IMR-90 (cell line): ENCODE measurements at regions not wholly inside any gene's neighbourhood (a gene's known extent, or its start where the extent isn't known, plus 50 kb on each side); places are given as distances from the start of the nearest gene placed in this dataset.

Experiments used
- ATAC-seq: fragments of 200-7000 bp; cut with Tn5 transposase; 2 replicates; pipeline ENCODE4 v1.9.1; 2020; ENCODE audit warnings: low read depth, mild to moderate bottlenecking, moderate library complexity
- BruUV-seq: library from RNA; stranded (reverse); fragments of 400-500 nt; replicated peaks from 2 replicates; lab custom pipeline; 2021; lab: Mats Ljungman, UMichigan
- CTCF ChIA-PET: fragments of 300-600 bp; formaldehyde crosslinking; extraction: SDS; loops from one replicate; lab custom pipeline; 2021; ENCODE audit warnings: antibody characterized with exemption; lab: Yijun Ruan, JAX
- POLR2A ChIA-PET: fragments of 300-600 bp; sonication (Branson Sonifier 250); formaldehyde crosslinking; loops from one replicate; lab custom pipeline; 2022; ENCODE audit warnings: antibody characterized with exemption; ENCODE audit not compliant: unreplicated experiment; lab: Charles Lee
- DNase-seq: peaks from one replicate; pipeline ENCODE4 v3.0.0; 2013
- H2AFZ ChIP-seq: replicated peaks from 2 replicates; pipeline ENCODE3; 2013; ENCODE audit warnings: low read length, mild to moderate bottlenecking; ENCODE audit not compliant: poor library complexity
- H2AK5ac ChIP-seq: 2 replicates; pipeline ENCODE4 v1.6.1; 2013; ENCODE audit warnings: low read depth, low read length, inconsistent platforms
- H2AK9ac ChIP-seq: replicated peaks from 2 replicates; pipeline ENCODE3; 2013; ENCODE audit warnings: mild to moderate bottlenecking, low read depth, low read length, moderate library complexity; ENCODE audit not compliant: poor library complexity
- H2BK120ac ChIP-seq: 2 replicates; pipeline ENCODE4 v1.6.1; 2013; ENCODE audit warnings: low read depth, low read length, inconsistent platforms
- H2BK15ac ChIP-seq: 3 replicates; pipeline ENCODE4 v1.6.1; 2013; ENCODE audit warnings: low read depth, low read length, inconsistent platforms
- H2BK20ac ChIP-seq: 2 replicates; pipeline ENCODE4 v1.6.1; 2013; ENCODE audit warnings: low read depth, mild to moderate bottlenecking, inconsistent platforms, low read length, moderate library complexity
- H2BK5ac ChIP-seq: 2 replicates; pipeline ENCODE4 v1.6.1; 2013; ENCODE audit warnings: mild to moderate bottlenecking, low read depth, low read length, inconsistent platforms; ENCODE audit not compliant: poor library complexity, severe bottlenecking
- H3K14ac ChIP-seq: replicated peaks from 2 replicates; pipeline ENCODE4 v1.6.1; 2013; ENCODE audit warnings: low read depth, low read length, inconsistent platforms
- H3K18ac ChIP-seq: 2 replicates; pipeline ENCODE4 v1.6.1; 2013; ENCODE audit warnings: low read depth, low read length, control low read depth
- H3K23ac ChIP-seq: 2 replicates; pipeline ENCODE4 v1.6.1; 2013; ENCODE audit warnings: low read depth, low read length, inconsistent platforms
- H3K27ac ChIP-seq: 2 replicates; pipeline ENCODE4 v1.5.1; 2013; ENCODE audit warnings: mild to moderate bottlenecking, control low read depth, low read length; ENCODE audit not compliant: insufficient read depth
- H3K27me3 ChIP-seq: 2 replicates; pipeline ENCODE4 v1.6.1; 2013; ENCODE audit warnings: low read length; ENCODE audit not compliant: control insufficient read depth, insufficient read depth
- H3K36me3 ChIP-seq: 2 replicates; pipeline ENCODE4 v1.6.1; 2013; ENCODE audit warnings: low read length, mixed read lengths; ENCODE audit not compliant: control insufficient read depth, insufficient read depth
- H3K4ac ChIP-seq: 2 replicates; pipeline ENCODE4 v1.6.1; 2013; ENCODE audit warnings: low read depth, low read length, inconsistent platforms
- H3K4me1 ChIP-seq: 2 replicates; pipeline ENCODE4 v1.6.1; 2013; ENCODE audit warnings: low read length, mixed read lengths; ENCODE audit not compliant: control insufficient read depth, insufficient read depth
- H3K4me2 ChIP-seq: 2 replicates; pipeline ENCODE4 v1.6.1; 2013; ENCODE audit warnings: low read depth, mild to moderate bottlenecking, control low read depth, low read length, moderate library complexity
- H3K4me3 ChIP-seq: 2 replicates; pipeline ENCODE4 v1.5.1; 2013; ENCODE audit warnings: low read depth, mild to moderate bottlenecking, control low read depth, low read length, moderate library complexity; ENCODE audit not compliant: insufficient read depth
- H3K56ac ChIP-seq: 2 replicates; pipeline ENCODE4 v1.6.1; 2013; ENCODE audit warnings: low read length, inconsistent platforms; ENCODE audit not compliant: insufficient read depth; ENCODE audit errors: extremely low read depth
- H3K79me1 ChIP-seq, 2 experiments: 2 replicates each; pipeline ENCODE4 v1.6.1; 2013; ENCODE audit warnings: low read length in 2 of 2, inconsistent platforms in 1 of 2, low read depth in 1 of 2
- H3K9ac ChIP-seq: 2 replicates; pipeline ENCODE4 v1.6.1; 2013; ENCODE audit warnings: low read depth, low read length, control low read depth
- H3K9me1 ChIP-seq: 2 replicates; pipeline ENCODE4 v1.6.1; 2013; ENCODE audit warnings: low read length, inconsistent platforms; ENCODE audit not compliant: insufficient read depth
- H3K9me3 ChIP-seq: 2 replicates; pipeline ENCODE4 v1.6.1; 2013; ENCODE audit warnings: low read length; ENCODE audit not compliant: control insufficient read depth, insufficient read depth
- H4K20me1 ChIP-seq: 2 replicates; pipeline ENCODE4 v1.6.1; 2013; ENCODE audit warnings: low read length, inconsistent platforms; ENCODE audit not compliant: insufficient read depth
- H4K5ac ChIP-seq: 2 replicates; pipeline ENCODE4 v1.6.1; 2013; ENCODE audit warnings: mild to moderate bottlenecking, low read depth, low read length, control low read depth
- H4K8ac ChIP-seq, 2 experiments: 2 replicates each; pipeline ENCODE4 v1.6.1; 2013; ENCODE audit warnings: low read depth in 2 of 2, low read length in 2 of 2, control low read depth in 1 of 2, inconsistent platforms in 1 of 2
- H4K91ac ChIP-seq: 2 replicates; pipeline ENCODE4 v1.6.1; 2013; ENCODE audit warnings: low read depth, low read length, inconsistent platforms; ENCODE audit not compliant: insufficient read depth
- CEBPB ChIP-seq: IDR thresholded peaks from 2 replicates; pipeline ENCODE4 v1.6.1; 2012; ENCODE audit warnings: low read depth, low read length, improper control_type of control experiment
- CHD1 ChIP-seq: IDR thresholded peaks from 2 replicates; pipeline ENCODE4 v1.6.1; 2012; ENCODE audit warnings: low read depth, low read length, improper control_type of control experiment
- CTCF ChIP-seq: conservative IDR thresholded peaks from 2 replicates; pipeline ENCODE4 v1.5.1; 2012; ENCODE audit warnings: mild to moderate bottlenecking, low read depth, low read length, improper control_type of control experiment
- FOS ChIP-seq: fragments of 150-350 bp; IDR thresholded peaks from 2 replicates; pipeline ENCODE4 v1.6.1; 2016; ENCODE audit warnings: low read depth, low read length
- MAFK ChIP-seq: IDR thresholded peaks from 2 replicates; pipeline ENCODE4 v1.6.1; 2012; ENCODE audit warnings: low read depth, low read length, improper control_type of control experiment
- MAZ ChIP-seq: IDR thresholded peaks from 2 replicates; pipeline ENCODE4 v1.6.1; 2012; ENCODE audit warnings: low read depth, mild to moderate bottlenecking, low read length, improper control_type of control experiment, moderate library complexity, borderline replicate concordance
- POLR2A ChIP-seq: IDR thresholded peaks from 2 replicates; pipeline ENCODE4 v1.6.1; 2012; ENCODE audit warnings: mild to moderate bottlenecking, low read depth, low read length
- RCOR1 ChIP-seq: IDR thresholded peaks from 2 replicates; pipeline ENCODE4 v1.6.1; 2012; ENCODE audit warnings: mild to moderate bottlenecking, low read length, improper control_type of control experiment; ENCODE audit not compliant: insufficient replicate concordance
- WGBS, 2 experiments: methylation state at CpG; one replicate each; pipeline versions ENCODE4 v1.1.5 to v1.1.7; 2013; ENCODE audit warnings: missing lambda C conversion rate in 2 of 2; ENCODE audit not compliant: insufficient read length in 1 of 2; ENCODE audit errors: extremely low coverage in 2 of 2; 5-methylcytosine and 5-hydroxymethylcytosine counted together
- dilution Hi-C: fragments of 300-500 bp; cut with HindIII; formaldehyde crosslinking; loops from one replicate; pipeline ENCODE4 v1.14.3; 2018; ENCODE audit warnings: low sequenced_read_pairs; ENCODE audit not compliant: unreplicated experiment
- in situ Hi-C: fragments of 300-500 bp; cut with MboI; formaldehyde crosslinking; loops from 3 replicates; pipeline ENCODE4 v1.14.3; 2019; ENCODE audit warnings: low sequenced_read_pairs, inconsistent platforms, mixed read lengths
- intact Hi-C: fragments of 100-400 bp; cut with micrococcal nuclease; formaldehyde crosslinking; loops from 2 replicates; pipeline ENCODE4 v1.10.0; 2022

- no TSS peak for BruUV-seq
- H2BK20ac ChIP-seq, result no peak overlapping the region
- H3K27me3 ChIP-seq, result no peaks in the 10 kb centered on the region
- peaks cover 10% of the 10 kb centered on the region; the same call in 1 of the 2 replicates for H3K9me1 ChIP-seq
- H3K4me1 ChIP-seq, result peaks cover 5% of the 10 kb centered on the region
- no peak overlapping the region for H2AFZ ChIP-seq
- H3K4me3 ChIP-seq, result no peak overlapping the region
- H2AK5ac ChIP-seq, result no peak overlapping the region
- ATAC-seq (no peak), DNase-seq (no peak)
- no CpG with 5 or more reads among the region's 2 CpGs for WGBS, 2 experiments
- H3K4me2 ChIP-seq, result no peak overlapping the region
- H2AK9ac ChIP-seq, result no peak overlapping the region
- no peak overlapping the region for H3K9ac ChIP-seq
- CTCF ChIA-PET, result no interaction called here
- no peak overlapping the region for H4K5ac ChIP-seq
- no peak overlapping the region for H4K8ac ChIP-seq
- no peaks in the 10 kb centered on the region for H3K36me3 ChIP-seq
- no peak overlapping the region for H4K91ac ChIP-seq
- H4K20me1 ChIP-seq, result no peaks in the 10 kb centered on the region
- dilution Hi-C loops, result no loop called here
- POLR2A ChIA-PET, result no interaction called here
- no peak overlapping the region for H2BK120ac ChIP-seq
- TF ChIP-seq CHD1 (no peak), RCOR1 (no peak), POLR2A (no peak), MAFK (no peak), CTCF (no peak), FOS (no peak), CEBPB (no peak), MAZ (no peak)
- no peaks in the 10 kb centered on the region for H3K9me3 ChIP-seq
- H3K27ac ChIP-seq, result no peak overlapping the region
- intact Hi-C loops, result no loop called here
- H3K4ac ChIP-seq, result no peak overlapping the region
- in situ Hi-C loops, result no loop called here
- H3K18ac ChIP-seq, result no peak overlapping the region
- H3K56ac ChIP-seq, result no peak overlapping the region
- H2BK5ac ChIP-seq, result no peak overlapping the region
- no peak overlapping the region for H2BK15ac ChIP-seq
- H3K79me1 ChIP-seq, result no peaks in the 10 kb centered on the region
- no peak overlapping the region for H3K23ac ChIP-seq
- no peak overlapping the region for H3K14ac ChIP-seq
Observed at GRCh38 chr2:12615509-12615908, 101.2 kb upstream of the TRIB2 start.
